H1 (cell line): ENCODE measurements at regions not wholly inside any gene's neighbourhood (a gene's known extent, or its start where the extent isn't known, plus 50 kb on each side); places are given as distances from the start of the nearest gene placed in this dataset.

Source experiments
- CTCF ChIA-PET: fragments of 300-600 bp; sonication (Branson Sonifier 250); formaldehyde crosslinking; loops from one replicate; lab custom pipeline; 2021; ENCODE audit not compliant: partially characterized antibody; lab: Charles Lee
- POLR2A ChIA-PET: fragments of 300-600 bp; sonication (Branson Sonifier 250); formaldehyde crosslinking; loops from one replicate; lab custom pipeline; 2021; ENCODE audit warnings: inconsistent platforms; ENCODE audit not compliant: partially characterized antibody; lab: Charles Lee
- DNase-seq, 2 experiments: peaks; one replicate each; pipeline versions ENCODE4 v3.0.0 to v3.0.0-alpha.2; 2010 to 2022; ENCODE audit warnings: low spot score in 2 of 2, low read depth in 1 of 2, mixed read lengths in 1 of 2
- FAIRE-seq: peaks from 2 replicates; lab custom pipeline; 2011; peaks lifted over from hg19 to GRCh38; lab: Jason Lieb, UNC
- H2AFZ ChIP-seq: 2 replicates; pipeline ENCODE4 v1.8.1; 2012; ENCODE audit warnings: low read length, inconsistent platforms
- H2AK5ac ChIP-seq: 2 replicates; pipeline ENCODE4 v1.6.1; 2013; ENCODE audit warnings: low read depth, low read length
- H2BK120ac ChIP-seq: replicated peaks from 2 replicates; pipeline ENCODE3; 2013; ENCODE audit warnings: low read depth, low read length, inconsistent platforms
- H2BK12ac ChIP-seq: 2 replicates; pipeline ENCODE4 v1.6.1; 2013; ENCODE audit warnings: low read depth, low read length
- H2BK15ac ChIP-seq: 2 replicates; pipeline ENCODE4 v1.6.1; 2013; ENCODE audit warnings: low read length
- H2BK20ac ChIP-seq: 2 replicates; pipeline ENCODE4 v1.6.1; 2013; ENCODE audit warnings: low read length
- H2BK5ac ChIP-seq: 2 replicates; pipeline ENCODE4 v1.6.1; 2013; ENCODE audit warnings: low read depth, low read length
- H3K14ac ChIP-seq: 2 replicates; pipeline ENCODE4 v1.6.1; 2013; ENCODE audit warnings: inconsistent platforms; ENCODE audit not compliant: insufficient read length
- H3K18ac ChIP-seq: 2 replicates; pipeline ENCODE4 v1.6.1; 2013; ENCODE audit warnings: low read length; ENCODE audit errors: extremely low read depth
- H3K23ac ChIP-seq: 2 replicates; pipeline ENCODE4 v1.6.1; 2013; ENCODE audit warnings: inconsistent platforms; ENCODE audit not compliant: insufficient read length
- H3K23me2 ChIP-seq: 2 replicates; pipeline ENCODE4 v1.6.1; 2013; ENCODE audit warnings: low read depth, low read length
- H3K27ac ChIP-seq: 2 replicates; pipeline ENCODE4 v1.6.1; 2011; ENCODE audit warnings: low read depth, low read length, inconsistent platforms
- H3K27me3 ChIP-seq, 4 experiments: replicated peaks in 1 of 4; 1 replicate in 1 of 4; 2 replicates in 3 of 4; pipeline versions ENCODE4 v1.6.1 to v1.8.1; 2011 to 2013; ENCODE audit warnings: low read length in 3 of 4, mild to moderate bottlenecking in 3 of 4, inconsistent platforms in 2 of 4, mixed read lengths in 2 of 4, moderate library complexity in 1 of 4; ENCODE audit not compliant: control insufficient read depth in 3 of 4, insufficient read depth in 3 of 4; ENCODE audit errors: extremely low read depth in 1 of 4
- H3K36me3 ChIP-seq, 4 experiments: 2 replicates each; pipeline versions ENCODE4 v1.6.1 to v1.8.1; 2011 to 2013; ENCODE audit warnings: mild to moderate bottlenecking in 4 of 4, low read length in 3 of 4, moderate library complexity in 2 of 4, control low read depth in 1 of 4, inconsistent platforms in 1 of 4; ENCODE audit not compliant: insufficient read depth in 4 of 4, control insufficient read depth in 2 of 4
- H3K4ac ChIP-seq: replicated peaks from 2 replicates; pipeline ENCODE3; 2013; ENCODE audit warnings: low read length, low read depth, mixed read lengths, inconsistent platforms; ENCODE audit not compliant: insufficient read length
- H3K4me1 ChIP-seq, 4 experiments: replicated peaks in 1 of 4; 1 replicate in 1 of 4; 2 replicates in 3 of 4; pipeline versions ENCODE4 v1.6.1 to v1.8.1; 2011 to 2013; ENCODE audit warnings: low read length in 3 of 4, inconsistent platforms in 2 of 4, mixed read lengths in 1 of 4; ENCODE audit not compliant: insufficient read depth in 4 of 4, control insufficient read depth in 3 of 4
- H3K4me2 ChIP-seq, 2 experiments: 2 replicates each; pipeline versions ENCODE4 v1.6.1 to v1.8.1; 2011 to 2013; ENCODE audit warnings: low read depth in 2 of 2, low read length in 2 of 2, control low read depth in 1 of 2, inconsistent platforms in 1 of 2, mild to moderate bottlenecking in 1 of 2; ENCODE audit not compliant: insufficient read depth in 1 of 2
- H3K4me3 ChIP-seq, 4 experiments: fragments of 200-600, 300-600 bp in 1 of 4; sonication (generic), shearing (Covaris generic), sonication (Bioruptor Twin) in 1 of 4; 2 replicates each; pipeline versions ENCODE4 v1.5.1 to v1.8.1; 2011 to 2016; ENCODE audit warnings: low read length in 4 of 4, low read depth in 3 of 4, control low read depth in 2 of 4, inconsistent platforms in 2 of 4, mild to moderate bottlenecking in 2 of 4, mixed read lengths in 1 of 4, moderate library complexity in 1 of 4; ENCODE audit not compliant: insufficient read depth in 2 of 4; ENCODE audit errors: extremely low read depth in 1 of 4
- H3K56ac ChIP-seq: replicated peaks from 2 replicates; pipeline ENCODE3; 2013; ENCODE audit warnings: low read depth, mild to moderate bottlenecking, mixed read lengths, low read length, inconsistent platforms; ENCODE audit not compliant: insufficient read length
- H3K79me1 ChIP-seq: 2 replicates; pipeline ENCODE4 v1.6.1; 2013; ENCODE audit warnings: low read depth, low read length, control low read depth
- H3K79me2 ChIP-seq, 2 experiments: 2 replicates each; pipeline versions ENCODE4 v1.6.1 to v1.8.1; 2012 to 2013; ENCODE audit warnings: low read length in 2 of 2, mild to moderate bottlenecking in 2 of 2, inconsistent platforms in 1 of 2; ENCODE audit not compliant: insufficient read depth in 2 of 2, control insufficient read depth in 1 of 2
- H3K9ac ChIP-seq, 4 experiments: replicated peaks in 1 of 4; 1 replicate in 1 of 4; 2 replicates in 3 of 4; pipeline versions ENCODE4 v1.6.1 to v1.8.1; 2011 to 2013; ENCODE audit warnings: low read depth in 3 of 4, low read length in 3 of 4, control low read depth in 2 of 4, mild to moderate bottlenecking in 2 of 4, moderate library complexity in 2 of 4, inconsistent platforms in 1 of 4; ENCODE audit errors: extremely low read depth in 1 of 4
- H3K9me3 ChIP-seq, 2 experiments: 2 replicates each; pipeline versions ENCODE4 v1.6.1 to v1.8.1; 2012 to 2013; ENCODE audit warnings: mild to moderate bottlenecking in 2 of 2, moderate library complexity in 2 of 2, control low read depth in 1 of 2, inconsistent platforms in 1 of 2, low read depth in 1 of 2, low read length in 1 of 2, mixed read lengths in 1 of 2; ENCODE audit not compliant: insufficient read depth in 2 of 2
- H4K20me1 ChIP-seq, 2 experiments: replicated peaks in 1 of 2; 2 replicates each; pipeline versions ENCODE3 to v1.8.1; 2011 to 2013; ENCODE audit warnings: inconsistent platforms in 2 of 2, low read length in 2 of 2, mild to moderate bottlenecking in 1 of 2; ENCODE audit not compliant: insufficient read depth in 2 of 2, control insufficient read depth in 1 of 2
- H4K5ac ChIP-seq: 2 replicates; pipeline ENCODE4 v1.6.1; 2013; ENCODE audit warnings: low read length, low read depth, mixed read lengths, inconsistent platforms; ENCODE audit not compliant: insufficient read length
- H4K8ac ChIP-seq: 2 replicates; pipeline ENCODE4 v1.8.0; 2013; ENCODE audit warnings: mild to moderate bottlenecking, moderate library complexity, low read length, inconsistent platforms; ENCODE audit not compliant: insufficient read depth; ENCODE audit errors: extremely low read depth
- H4K91ac ChIP-seq: replicated peaks from 2 replicates; pipeline ENCODE3; 2013; ENCODE audit warnings: low read length, mixed read lengths, inconsistent platforms; ENCODE audit not compliant: insufficient read length
- ASH2L ChIP-seq: fragments of 200-600, 300-600 bp; sonication (generic); IDR thresholded peaks from one replicate; pipeline ENCODE4 v1.7.1; 2017; ENCODE audit warnings: low read length
- BACH1 ChIP-seq: IDR thresholded peaks from 2 replicates; pipeline ENCODE4 v1.6.1; 2012; ENCODE audit warnings: low read length, improper control_type of control experiment
- BRCA1 ChIP-seq: IDR thresholded peaks from 2 replicates; pipeline ENCODE4 v1.6.1; 2012; ENCODE audit warnings: low read depth, low read length, improper control_type of control experiment
- EP300 ChIP-seq, 2 experiments: IDR thresholded peaks; 1 replicate in 1 of 2; 2 replicates in 1 of 2; pipeline ENCODE4 v1.6.1; 2011 to 2012; ENCODE audit warnings: low read depth in 2 of 2, low read length in 2 of 2, mild to moderate bottlenecking in 2 of 2, borderline replicate concordance in 1 of 2, inconsistent platforms in 1 of 2, moderate library complexity in 1 of 2
- EZH2 ChIP-seq: fragments of 200-600 bp; sonication (generic); IDR thresholded peaks from 2 replicates; pipeline ENCODE4 v1.7.1; 2012; ENCODE audit warnings: low read depth, mild to moderate bottlenecking, moderate library complexity, low read length, inconsistent platforms; ENCODE audit not compliant: severe bottlenecking
- JUND ChIP-seq: IDR thresholded peaks from 2 replicates; pipeline ENCODE4 v1.6.1; 2011; ENCODE audit warnings: mild to moderate bottlenecking, improper control_type of control experiment, low read length
- POLR2A ChIP-seq, 2 experiments: IDR thresholded peaks; 1 replicate in 1 of 2; 2 replicates in 1 of 2; pipeline ENCODE4 v1.6.1; 2011; ENCODE audit warnings: low read depth in 2 of 2, low read length in 2 of 2, mild to moderate bottlenecking in 2 of 2; ENCODE audit errors: control extremely low read depth in 1 of 2
- POLR2AphosphoS5 ChIP-seq: IDR thresholded peaks from 2 replicates; pipeline ENCODE4 v1.6.1; 2011; ENCODE audit warnings: low read depth, low read length
- RFX5 ChIP-seq: IDR thresholded peaks from 2 replicates; pipeline ENCODE4 v1.6.1; 2011; ENCODE audit warnings: low read depth, low read length, improper control_type of control experiment, borderline replicate concordance
- SIX5 ChIP-seq: IDR thresholded peaks from 2 replicates; pipeline ENCODE4 v1.6.1; 2011; ENCODE audit warnings: mild to moderate bottlenecking, low read depth, low read length
- SUZ12 ChIP-seq: fragments of 200-600 bp; sonication (generic); IDR thresholded peaks from 2 replicates; pipeline ENCODE4 v1.6.1; 2012; ENCODE audit warnings: mild to moderate bottlenecking, inconsistent platforms, low read length, moderate library complexity, mixed read lengths
- TAF1 ChIP-seq: IDR thresholded peaks from 2 replicates; pipeline ENCODE4 v1.6.1; 2011; ENCODE audit warnings: mild to moderate bottlenecking, low read depth, low read length
- TBP ChIP-seq: IDR thresholded peaks from 2 replicates; pipeline ENCODE4 v1.6.1; 2011; ENCODE audit warnings: low read depth, low read length, improper control_type of control experiment
- WGBS, 2 experiments: shearing (Covaris generic) in 1 of 2; methylation state at CpG; one replicate each; pipeline versions ENCODE4 v1.1.6 to v1.1.7; 2013 to 2015; ENCODE audit warnings: low lambda C conversion rate in 2 of 2, mixed read lengths in 2 of 2, inconsistent platforms in 1 of 2, low coverage in 1 of 2, missing lambda C conversion rate in 1 of 2; ENCODE audit not compliant: insufficient replicate concordance in 2 of 2, insufficient coverage in 1 of 2, insufficient read length in 1 of 2; ENCODE audit errors: extremely low coverage in 1 of 2, missing lambda C conversion rate in 1 of 2; 5-methylcytosine and 5-hydroxymethylcytosine counted together
- TF ChIP-seq, protein P1 (sequence below), 3 experiments: IDR thresholded peaks; 1 replicate in 2 of 3; 2 replicates in 1 of 3; pipeline versions ENCODE4 v1.5.1 to v1.6.1; 2011; ENCODE audit warnings: low read length in 3 of 3, mild to moderate bottlenecking in 3 of 3, inconsistent platforms in 2 of 3, low read depth in 1 of 3, moderate library complexity in 1 of 3; ENCODE audit not compliant: insufficient read depth in 1 of 3; ENCODE audit errors: control extremely low read depth in 1 of 3

DNA sequence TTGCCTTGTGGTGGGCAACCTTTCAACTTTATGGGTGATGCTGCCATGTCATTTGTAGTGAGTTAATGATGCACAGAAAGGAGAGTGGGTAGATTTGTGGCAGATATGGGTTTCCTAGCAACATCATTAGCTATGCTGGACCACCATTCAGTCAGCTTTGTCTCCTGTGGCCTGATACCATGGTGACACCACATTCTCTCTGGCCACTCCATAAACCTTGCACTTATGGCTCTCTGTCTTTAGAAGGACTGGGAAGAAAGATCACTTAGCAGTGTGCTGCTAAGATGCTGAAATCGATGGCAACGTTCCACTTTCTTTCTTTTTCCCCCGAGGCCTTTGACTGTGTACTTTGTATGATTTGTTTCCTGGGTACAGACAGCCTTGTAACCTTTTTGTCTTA lies 95.0 kb upstream of the SOX3 start:
- Histone ChIP-seq H2BK12ac (no peak overlapping the region), H2BK5ac (no peak overlapping the region), H3K4me3 (no peak overlapping the region), H3K18ac (no peak overlapping the region; the same call in 1 of the 2 replicates), H2BK20ac (no peak overlapping the region), H2BK120ac (no peak overlapping the region), H3K14ac (no peak overlapping the region), H3K27ac (no peak overlapping the region), H4K5ac (no peak overlapping the region), H3K23me2 (no peaks in the 10 kb centered on the region), H2BK15ac (no peak overlapping the region), H3K9me3 (no peaks in the 10 kb centered on the region), H2AFZ (no peak overlapping the region), H3K79me2 (no peaks in the 10 kb centered on the region), H3K9ac (no peak overlapping the region), H3K23ac (no peak overlapping the region), H3K27me3 (no peaks in the 10 kb centered on the region), H4K20me1 (no peaks in the 10 kb centered on the region), H3K4me1 (no peaks in the 10 kb centered on the region), H3K4me2 (no peak overlapping the region), H3K56ac (no peak overlapping the region), H3K79me1 (no peaks in the 10 kb centered on the region), H3K4ac (no peak overlapping the region), H4K91ac (no peak overlapping the region), H3K36me3 (no peaks in the 10 kb centered on the region), H2AK5ac (no peak overlapping the region), H4K8ac (no peak overlapping the region)
- ChIA-PET POLR2A (no interaction called here), CTCF (no interaction called here)
- no peak for DNase-seq
- TF ChIP-seq JUND: no peak
- no peak for TF ChIP-seq TBP
- no peak for TF ChIP-seq SUZ12
- TF ChIP-seq POLR2AphosphoS5: no peak
- TF ChIP-seq EZH2: no peak
- TF ChIP-seq ASH2L: no peak
- TF ChIP-seq BRCA1: no peak
- TF ChIP-seq SIX5: no peak
- no peak for TF ChIP-seq POLR2A (IDR thresholded peaks at IDR 0.05; ENCODE audit: control extremely low read depth in 1 of 2, low read depth in 2 of 2, low read length in 2 of 2)
- no peak for TF ChIP-seq BACH1
- TF ChIP-seq, protein P1, sequence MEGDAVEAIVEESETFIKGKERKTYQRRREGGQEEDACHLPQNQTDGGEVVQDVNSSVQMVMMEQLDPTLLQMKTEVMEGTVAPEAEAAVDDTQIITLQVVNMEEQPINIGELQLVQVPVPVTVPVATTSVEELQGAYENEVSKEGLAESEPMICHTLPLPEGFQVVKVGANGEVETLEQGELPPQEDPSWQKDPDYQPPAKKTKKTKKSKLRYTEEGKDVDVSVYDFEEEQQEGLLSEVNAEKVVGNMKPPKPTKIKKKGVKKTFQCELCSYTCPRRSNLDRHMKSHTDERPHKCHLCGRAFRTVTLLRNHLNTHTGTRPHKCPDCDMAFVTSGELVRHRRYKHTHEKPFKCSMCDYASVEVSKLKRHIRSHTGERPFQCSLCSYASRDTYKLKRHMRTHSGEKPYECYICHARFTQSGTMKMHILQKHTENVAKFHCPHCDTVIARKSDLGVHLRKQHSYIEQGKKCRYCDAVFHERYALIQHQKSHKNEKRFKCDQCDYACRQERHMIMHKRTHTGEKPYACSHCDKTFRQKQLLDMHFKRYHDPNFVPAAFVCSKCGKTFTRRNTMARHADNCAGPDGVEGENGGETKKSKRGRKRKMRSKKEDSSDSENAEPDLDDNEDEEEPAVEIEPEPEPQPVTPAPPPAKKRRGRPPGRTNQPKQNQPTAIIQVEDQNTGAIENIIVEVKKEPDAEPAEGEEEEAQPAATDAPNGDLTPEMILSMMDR (IDR thresholded peaks at IDR 0.05; ENCODE audit: control extremely low read depth in 1 of 3, insufficient read depth in 1 of 3, low read depth in 1 of 3, low read length in 3 of 3): no peak
- no peak for TF ChIP-seq RFX5
- TF ChIP-seq EP300 (IDR thresholded peaks at IDR 0.05; ENCODE audit: borderline replicate concordance in 1 of 2, low read depth in 2 of 2, low read length in 2 of 2): no peak
- no peak for TF ChIP-seq TAF1
- no peak for FAIRE-seq
- 97% methylated on average over 3 of the region's 3 CpGs; no CpG with 5 or more reads in 1 of the 2 experiments for WGBS, 2 experiments
